Activated CD8-positive, alpha-beta memory T cell treated with anti-CD3 and anti-CD28 coated beads for 4 hours (primary cell): ENCODE measurements at regions not wholly inside any gene's neighbourhood (a gene's known extent, or its start where the extent isn't known, plus 50 kb on each side); places are given as distances from the start of the nearest gene placed in this dataset.

ENCODE experiments used
- DNase-seq, 2 donors: peaks; one replicate each; pipeline ENCODE4 v3.0.0-alpha.2; 2020; ENCODE audit warnings: low read depth in 2 of 2

GRCh38 chr13:76213423-76213904, 577.3 kb downstream of the LMO7 start:
- DNase-seq: no peak

GRCh38 chr13:76210262-76210661, 574.1 kb downstream of the LMO7 start:
- no peak for DNase-seq

- DNase-seq: no peak
Observed at GRCh38 chr13:76198568-76199163, 562.5 kb downstream of the LMO7 start.

GRCh38 chr13:76189882-76190519, 553.9 kb downstream of the LMO7 start:
- no peak for DNase-seq

- DNase-seq: no peak
Observed at GRCh38 chr13:76175961-76176725, 540.0 kb downstream of the LMO7 start.

GRCh38 chr13:76168661-76169060, 532.5 kb downstream of the LMO7 start:
- no peak for DNase-seq

- DNase-seq: no peak
Observed at GRCh38 chr13:76164290-76164689, 528.2 kb downstream of the LMO7 start.

- DNase-seq: no peak
Observed at GRCh38 chr13:76163761-76164160, 527.6 kb downstream of the LMO7 start.

- no peak for DNase-seq
Observed at GRCh38 chr13:76160961-76161925, 525.1 kb downstream of the LMO7 start.

GRCh38 chr13:76160506-76160905, 524.4 kb downstream of the LMO7 start:
- DNase-seq: no peak

- no peak for DNase-seq
Observed at GRCh38 chr13:76157926-76158325, 521.8 kb downstream of the LMO7 start.

- DNase-seq: no peak
Observed at GRCh38 chr13:76153239-76153638, 517.1 kb downstream of the LMO7 start.

GRCh38 chr13:76148926-76149325, 512.8 kb downstream of the LMO7 start:
- no peak for DNase-seq

- no peak for DNase-seq
Observed at GRCh38 chr13:76148374-76148773, 512.2 kb downstream of the LMO7 start.

- no peak for DNase-seq
Observed at GRCh38 chr13:76132532-76132931, 496.4 kb downstream of the LMO7 start.

- no peak for DNase-seq
Observed at GRCh38 chr13:76131551-76131950, 495.4 kb downstream of the LMO7 start.

GRCh38 chr13:76129305-76130000, 493.3 kb downstream of the LMO7 start:
- DNase-seq: no peak

GRCh38 chr13:76127922-76128321, 491.8 kb downstream of the LMO7 start:
- no peak for DNase-seq

GRCh38 chr13:76123548-76123947, 487.4 kb downstream of the LMO7 start:
- no peak for DNase-seq

- no peak for DNase-seq
Observed at GRCh38 chr13:76116751-76117360, 480.7 kb downstream of the LMO7 start.

GRCh38 chr13:76106763-76107162, 470.6 kb downstream of the LMO7 start:
- DNase-seq: no peak
